Amniotic epithelial cell (primary cell): ENCODE measurements at regions not wholly inside any gene's neighbourhood (a gene's known extent, or its start where the extent isn't known, plus 50 kb on each side); places are given as distances from the start of the nearest gene placed in this dataset.

Experiments
- DNase-seq: peaks from one replicate; pipeline ENCODE4 v3.0.0-alpha.2; 2010; ENCODE audit warnings: low read depth

DNA sequence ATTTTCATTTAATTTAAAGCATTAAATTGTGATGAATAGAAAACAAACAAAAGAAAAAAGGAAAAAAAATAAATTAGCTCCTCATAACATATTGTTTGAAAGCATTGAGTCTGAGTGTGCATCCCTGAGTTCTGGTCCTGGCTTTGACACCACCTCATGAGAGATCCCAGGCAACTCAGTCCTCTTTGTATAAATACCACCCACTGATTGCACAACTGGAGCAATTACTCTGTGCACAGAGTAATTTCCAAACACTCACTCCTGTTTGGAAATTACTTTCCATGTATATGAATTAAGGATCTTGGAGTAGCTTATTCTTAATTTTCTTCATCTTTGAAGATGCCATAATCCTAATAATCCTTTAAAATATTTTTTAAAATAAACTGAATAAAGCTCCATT, 59.4 kb upstream of the C5orf46 start:
- DNase-seq = peak; percentile 27

DNA sequence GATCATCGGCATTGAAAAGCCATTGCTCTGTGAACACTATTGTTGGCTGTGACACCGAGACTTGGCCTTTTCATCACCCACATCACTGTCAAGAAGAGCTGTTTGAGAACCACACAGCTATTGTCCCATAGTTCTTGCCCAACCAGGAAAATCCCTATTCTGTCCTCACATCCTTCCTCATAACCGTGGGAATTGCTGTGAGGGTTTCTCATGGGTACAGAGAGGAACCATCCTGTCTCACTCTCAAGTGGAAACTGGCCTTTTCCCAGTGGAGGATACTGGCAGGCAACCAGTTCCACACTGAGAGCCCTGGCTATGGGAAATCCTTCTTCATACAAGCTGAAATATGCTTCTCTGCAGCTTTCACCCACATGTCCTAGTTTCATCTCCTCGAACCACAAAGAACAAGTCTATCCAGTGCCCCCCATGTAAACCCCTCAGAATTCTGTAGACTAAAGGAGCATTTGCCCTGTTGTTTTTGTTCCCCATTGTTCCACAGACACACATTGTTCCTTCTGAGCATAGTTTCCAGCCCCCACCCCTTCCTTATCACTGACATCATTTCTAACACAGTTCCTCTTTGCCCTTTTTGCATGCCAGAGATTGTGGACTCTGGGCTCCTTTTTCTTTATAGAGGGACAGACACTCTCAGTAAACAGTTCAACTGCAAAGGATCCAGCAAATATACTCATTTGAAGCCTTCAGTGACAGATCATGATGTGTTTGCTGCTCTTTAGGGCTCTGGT, 57.8 kb upstream of the C5orf46 start:
- DNase-seq = no peak

DNA sequence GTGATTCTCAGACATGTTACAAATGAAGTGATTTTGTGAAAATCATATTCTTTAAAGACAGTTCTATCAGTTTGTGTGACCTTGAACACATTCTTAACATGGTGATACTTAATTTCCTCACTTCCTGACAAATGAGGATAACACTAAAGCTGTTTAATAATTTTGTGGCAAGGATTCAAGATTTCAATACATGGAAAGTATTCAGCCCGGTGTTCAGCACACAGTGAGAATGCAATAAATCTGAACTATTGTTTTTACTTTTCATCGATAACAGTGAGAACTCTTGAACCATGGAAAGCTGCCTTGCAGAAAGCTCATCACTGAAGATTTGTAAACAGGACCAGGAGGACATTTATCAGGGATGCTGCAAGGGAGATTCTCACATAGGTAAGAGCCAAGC, 57.1 kb upstream of the C5orf46 start:
- no peak for DNase-seq

DNA sequence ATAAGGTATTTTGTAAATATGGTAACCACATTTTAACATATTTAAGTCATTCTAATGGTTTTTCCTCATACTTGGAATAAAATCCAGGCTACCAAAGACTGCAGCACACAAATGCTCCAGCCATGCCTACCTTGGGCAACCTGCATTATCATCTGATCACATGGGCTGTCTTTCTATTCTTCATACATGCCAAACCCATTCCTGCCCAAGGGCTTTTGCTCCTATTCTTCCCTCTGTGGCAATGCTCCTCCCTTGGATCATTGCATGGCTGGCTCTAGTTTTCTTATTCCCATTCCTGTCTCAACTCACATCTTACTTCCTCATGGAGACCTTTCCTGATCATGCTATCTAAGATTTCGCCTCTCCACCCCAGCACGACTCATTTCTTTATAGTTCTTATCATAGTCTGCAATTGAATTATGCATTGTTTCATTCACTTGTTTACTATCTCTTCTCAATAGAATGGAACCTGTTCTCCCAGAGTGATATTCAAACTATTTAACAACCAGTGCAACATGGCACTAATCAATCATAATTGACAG, 54.9 kb upstream of the C5orf46 start:
- DNase-seq = no peak

DNA sequence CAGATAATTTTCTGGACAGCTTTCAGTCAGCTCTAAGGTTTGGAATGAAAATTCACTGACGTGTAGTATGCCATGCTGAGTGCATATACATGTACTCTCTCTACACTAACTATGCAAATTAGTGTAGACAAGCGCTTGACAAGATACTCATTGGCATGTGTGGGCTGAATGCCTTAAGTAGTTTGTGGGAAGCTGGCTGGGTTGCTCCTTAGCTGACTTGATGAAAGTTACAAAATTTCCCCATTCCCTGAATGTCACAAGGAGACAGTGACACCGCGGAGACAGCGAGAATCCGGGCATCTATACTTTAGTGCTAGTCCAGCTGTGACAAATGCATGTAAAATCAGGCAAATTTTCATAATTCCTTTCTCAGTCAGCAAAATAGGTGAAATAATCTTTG, 51.6 kb upstream of the C5orf46 start:
- no peak for DNase-seq

DNA sequence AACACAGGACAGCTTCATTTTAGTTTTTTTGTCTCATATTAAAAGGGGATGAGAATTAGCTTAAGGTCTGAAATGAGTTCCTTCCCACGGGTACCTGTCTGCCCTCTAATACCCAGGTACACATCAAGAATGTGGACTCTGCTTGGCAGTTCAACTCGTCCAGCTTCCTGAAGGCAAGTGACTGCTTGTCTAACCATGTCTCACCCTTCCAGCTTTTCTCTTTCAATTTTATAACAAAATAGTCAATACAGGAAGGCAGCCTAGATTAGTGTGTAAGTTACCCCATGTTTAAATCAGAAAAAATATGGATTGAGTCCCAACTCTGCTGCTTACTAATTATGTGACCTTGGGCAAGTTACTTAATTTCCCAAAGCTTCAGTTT, 50.5 kb upstream of the C5orf46 start:
- DNase-seq = no peak

DNA sequence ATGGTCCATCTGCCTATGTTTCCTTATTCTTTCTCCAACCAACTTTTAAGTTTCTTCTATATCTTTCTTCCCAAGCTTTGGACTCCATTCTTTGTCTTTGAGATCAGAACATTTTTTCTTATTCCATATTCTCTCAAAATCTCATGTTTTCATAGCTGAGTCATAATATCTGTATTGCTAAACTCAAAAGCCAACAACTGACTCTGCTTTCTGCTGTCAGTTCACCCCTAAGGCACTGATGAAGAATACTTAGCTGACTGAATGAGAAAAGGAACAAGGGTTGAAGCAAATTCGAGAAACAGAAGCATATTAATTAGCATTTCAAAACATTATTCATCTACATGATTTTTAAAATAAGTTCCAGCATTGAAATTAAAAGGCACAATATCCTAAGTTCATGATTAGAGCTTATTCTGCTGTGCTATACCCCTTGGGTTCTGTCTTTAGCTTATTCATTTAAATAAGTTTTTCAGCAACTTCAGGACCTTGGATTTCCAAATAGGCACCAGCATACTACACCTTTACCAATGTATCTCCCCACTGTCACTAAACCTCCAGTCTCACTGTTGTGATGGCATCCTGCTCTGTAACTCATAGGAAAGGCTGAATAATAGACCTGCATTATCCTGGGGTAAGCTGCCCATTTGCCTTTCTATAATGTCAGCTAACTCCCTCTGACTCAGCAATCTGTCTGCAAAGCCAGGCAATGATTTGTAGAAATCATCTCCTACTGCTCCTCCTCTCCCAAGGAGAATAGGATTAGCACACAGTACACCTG, 49.9 kb upstream of the C5orf46 start:
- DNase-seq = no peak
